Upper lobe of left lung (tissue), 6 donors: ENCODE measurements at regions not wholly inside any gene's neighbourhood (a gene's known extent, or its start where the extent isn't known, plus 50 kb on each side); places are given as distances from the start of the nearest gene placed in this dataset.

Source experiments
- ATAC-seq, 2 donors: fragments of 200-7000 bp; cut with Tn5 transposase; one replicate each; pipeline ENCODE4 v1.9.1; 2022; ENCODE audit warnings: mild to moderate bottlenecking in 2 of 2, moderate library complexity in 2 of 2; ENCODE audit not compliant: low FRiP score in 2 of 2
- DNase-seq, 2 donors: peaks; one replicate each; pipeline ENCODE4 v3.0.0-alpha.2; 2019 to 2020
- H3K27ac ChIP-seq, 4 donors: fragments of 200-600 bp; sonication (generic); one replicate each; pipeline ENCODE4 v1.5.1; 2016 to 2019
- H3K27me3 ChIP-seq, 4 donors: fragments of 200-600 bp; sonication (generic); one replicate each; pipeline ENCODE4 v1.5.1; 2017 to 2019
- H3K36me3 ChIP-seq, 4 donors: fragments of 200-600 bp; sonication (generic); one replicate each; pipeline ENCODE4 v1.5.1; 2016 to 2019
- H3K4me1 ChIP-seq, 4 donors: fragments of 200-600 bp; sonication (generic); one replicate each; pipeline ENCODE4 v1.5.1; 2018 to 2019
- H3K4me3 ChIP-seq, 4 donors: fragments of 200-600 bp; sonication (generic); one replicate each; pipeline ENCODE4 v1.5.1; 2017 to 2019; ENCODE audit warnings: mild to moderate bottlenecking in 2 of 4, moderate library complexity in 1 of 4
- H3K9me3 ChIP-seq, 4 donors: fragments of 200-600 bp; sonication (generic); one replicate each; pipeline ENCODE4 v1.5.1; 2018 to 2019
- CTCF ChIP-seq, 6 experiments: fragments of 450-650 bp in 4 of 6; fragments of 200-600 bp in 2 of 6; sonication (generic) in 2 of 6; IDR thresholded peaks; one replicate each; pipeline ENCODE4 v1.5.1; 2016 to 2019; ENCODE audit warnings: antibody characterized with exemption in 6 of 6
- EP300 ChIP-seq, 4 donors: sonication (generic); formaldehyde crosslinking; IDR thresholded peaks; one replicate each; pipeline ENCODE4 v1.5.1; 2017; ENCODE audit warnings: antibody characterized with exemption in 4 of 4, control low read depth in 2 of 4
- POLR2A ChIP-seq, 4 donors: fragments of 450-650 bp; IDR thresholded peaks; one replicate each; pipeline ENCODE4 v1.5.1; 2016 to 2017; ENCODE audit warnings: antibody characterized with exemption in 4 of 4, mild to moderate bottlenecking in 2 of 4
- POLR2AphosphoS5 ChIP-seq, 2 donors: sonication (generic); formaldehyde crosslinking; IDR thresholded peaks; one replicate each; pipeline ENCODE4 v1.5.1; 2017; ENCODE audit warnings: antibody characterized with exemption in 2 of 2
- WGBS, 2 donors: methylation state at CpG; one replicate each; pipeline ENCODE4 v1.1.5; 2017 to 2018; 5-methylcytosine and 5-hydroxymethylcytosine counted together
- donor health status: DM: no; HTN: no; CAD: no; lungs with moderate emphysema.
- donor health status: DM: no; HTN: yes; CAD: no; lungs with severe emphysema.

GRCh38 chr5:143952809-143953208 lies 140.8 kb downstream of the HMHB1 start:
- H3K36me3 ChIP-seq = no peaks in the 10 kb centered on the region
- ATAC-seq (no peak), DNase-seq (no peak)
- H3K4me1 ChIP-seq = no peaks in the 10 kb centered on the region
- no peaks in the 10 kb centered on the region for H3K27me3 ChIP-seq
- 71 to 74% methylated on average over 2 of the region's 2 CpGs for WGBS, 2 donors
- no peak overlapping the region for H3K27ac ChIP-seq
- TF ChIP-seq POLR2A (IDR thresholded peaks at IDR 0.05) (no peak), CTCF (IDR thresholded peaks at IDR 0.05) (no peak), POLR2AphosphoS5 (IDR thresholded peaks at IDR 0.05) (no peak), EP300 (IDR thresholded peaks at IDR 0.05) (no peak)
- no peaks in the 10 kb centered on the region for H3K9me3 ChIP-seq
- no peak overlapping the region for H3K4me3 ChIP-seq

- no peaks in the 10 kb centered on the region for H3K9me3 ChIP-seq
- no peak overlapping the region for H3K27ac ChIP-seq
- no peaks in the 10 kb centered on the region for H3K36me3 ChIP-seq
- WGBS, 2 donors = 87 to 89% methylated on average over 4 of the region's 4 CpGs
- H3K27me3 ChIP-seq = no peaks in the 10 kb centered on the region
- no peak overlapping the region for H3K4me3 ChIP-seq
- H3K4me1 ChIP-seq = no peaks in the 10 kb centered on the region
- no peak for DNase-seq
- no peak for TF ChIP-seq CTCF (IDR thresholded peaks at IDR 0.05)
- TF ChIP-seq POLR2A (IDR thresholded peaks at IDR 0.05) = no peak
- TF ChIP-seq EP300 (IDR thresholded peaks at IDR 0.05) = no peak
- no peak for TF ChIP-seq POLR2AphosphoS5 (IDR thresholded peaks at IDR 0.05)
- ATAC-seq = no peak
These were observed 141.9 kb downstream of the HMHB1 start for GRCh38 chr5:143953851-143954250.

- TF ChIP-seq POLR2AphosphoS5 (IDR thresholded peaks at IDR 0.05) = no peak
- TF ChIP-seq CTCF (IDR thresholded peaks at IDR 0.05) = no peak
- no peak for TF ChIP-seq EP300 (IDR thresholded peaks at IDR 0.05)
- WGBS, 2 donors = 77 to 85% methylated on average over 2 of the region's 2 CpGs
These were observed 143.2 kb downstream of the HMHB1 start for GRCh38 chr5:143955141-143955540.

GRCh38 chr5:143957455-143957854 lies 145.5 kb downstream of the HMHB1 start:
- TF ChIP-seq POLR2A (IDR thresholded peaks at IDR 0.05) = no peak
- no peak for TF ChIP-seq EP300 (IDR thresholded peaks at IDR 0.05)
- no peak for TF ChIP-seq POLR2AphosphoS5 (IDR thresholded peaks at IDR 0.05)
- TF ChIP-seq CTCF (IDR thresholded peaks at IDR 0.05) = no peak
- no peaks in the 10 kb centered on the region for H3K4me1 ChIP-seq
- DNase-seq (no peak), ATAC-seq (no peak)
- H3K27ac ChIP-seq = no peak overlapping the region
- no peaks in the 10 kb centered on the region for H3K9me3 ChIP-seq
- H3K27me3 ChIP-seq = no peaks in the 10 kb centered on the region
- H3K4me3 ChIP-seq = no peak overlapping the region
- 74 to 82% methylated on average over 1 of the region's 1 CpG for WGBS, 2 donors
- no peaks in the 10 kb centered on the region for H3K36me3 ChIP-seq

More at GRCh38 chr5:143955141-143955540, 143.2 kb downstream of the HMHB1 start:
- no peak overlapping the region for H3K4me3 ChIP-seq
- no peaks in the 10 kb centered on the region for H3K27me3 ChIP-seq
- H3K27ac ChIP-seq = no peak overlapping the region
- no peak for DNase-seq
- ATAC-seq = peak in 1 of 2 donors; percentile 63
- H3K36me3 ChIP-seq = no peaks in the 10 kb centered on the region
- no peaks in the 10 kb centered on the region for H3K9me3 ChIP-seq
- H3K4me1 ChIP-seq = no peaks in the 10 kb centered on the region

GRCh38 chr5:143962201-143962600 lies 150.2 kb downstream of the HMHB1 start:
- Histone ChIP-seq H3K4me3 (no peak overlapping the region), H3K27me3 (no peaks in the 10 kb centered on the region), H3K36me3 (no peaks in the 10 kb centered on the region), H3K9me3 (no peaks in the 10 kb centered on the region), H3K4me1 (no peaks in the 10 kb centered on the region), H3K27ac (no peak overlapping the region)
- DNase-seq (no peak), ATAC-seq (no peak)
- 93 to 97% methylated on average over 1 of the region's 1 CpG for WGBS, 2 donors
- TF ChIP-seq POLR2A (IDR thresholded peaks at IDR 0.05) = no peak
- no peak for TF ChIP-seq CTCF (IDR thresholded peaks at IDR 0.05)
- no peak for TF ChIP-seq POLR2AphosphoS5 (IDR thresholded peaks at IDR 0.05)
- TF ChIP-seq EP300 (IDR thresholded peaks at IDR 0.05) = no peak
